Activated naive CD8-positive, alpha-beta T cell treated with anti-CD3 and anti-CD28 coated beads for 36 hours (primary cell): ENCODE measurements at regions not wholly inside any gene's neighbourhood (a gene's known extent, or its start where the extent isn't known, plus 50 kb on each side); places are given as distances from the start of the nearest gene placed in this dataset.
"Not testable (repeated sequence)": the region's sequence is repeated elsewhere in the genome, so short reads cannot be mapped to it uniquely, and the experiment has no call there.

Source experiments
- DNase-seq: peaks from one replicate; pipeline ENCODE4 v3.0.0; 2021
- H3K27ac Mint-ChIP-seq: one replicate; pipeline ENCODE4 v1.8.0; 2022; ENCODE audit warnings: mild to moderate bottlenecking, moderate library complexity, mixed read lengths
- H3K27me3 Mint-ChIP-seq: one replicate; pipeline ENCODE4 v1.8.0; 2022; ENCODE audit warnings: mild to moderate bottlenecking, mixed read lengths
- H3K36me3 Mint-ChIP-seq: one replicate; pipeline ENCODE4 v1.8.0; 2021; ENCODE audit warnings: mild to moderate bottlenecking, mixed read lengths
- H3K4me1 Mint-ChIP-seq: one replicate; pipeline ENCODE4 v1.8.0; 2021; ENCODE audit warnings: mixed read lengths
- H3K4me3 Mint-ChIP-seq: one replicate; pipeline ENCODE4 v1.8.0; 2022; ENCODE audit warnings: mild to moderate bottlenecking, moderate library complexity, mixed read lengths
- H3K9me3 Mint-ChIP-seq: one replicate; pipeline ENCODE4 v1.8.0; 2022; ENCODE audit warnings: mixed read lengths

DNA sequence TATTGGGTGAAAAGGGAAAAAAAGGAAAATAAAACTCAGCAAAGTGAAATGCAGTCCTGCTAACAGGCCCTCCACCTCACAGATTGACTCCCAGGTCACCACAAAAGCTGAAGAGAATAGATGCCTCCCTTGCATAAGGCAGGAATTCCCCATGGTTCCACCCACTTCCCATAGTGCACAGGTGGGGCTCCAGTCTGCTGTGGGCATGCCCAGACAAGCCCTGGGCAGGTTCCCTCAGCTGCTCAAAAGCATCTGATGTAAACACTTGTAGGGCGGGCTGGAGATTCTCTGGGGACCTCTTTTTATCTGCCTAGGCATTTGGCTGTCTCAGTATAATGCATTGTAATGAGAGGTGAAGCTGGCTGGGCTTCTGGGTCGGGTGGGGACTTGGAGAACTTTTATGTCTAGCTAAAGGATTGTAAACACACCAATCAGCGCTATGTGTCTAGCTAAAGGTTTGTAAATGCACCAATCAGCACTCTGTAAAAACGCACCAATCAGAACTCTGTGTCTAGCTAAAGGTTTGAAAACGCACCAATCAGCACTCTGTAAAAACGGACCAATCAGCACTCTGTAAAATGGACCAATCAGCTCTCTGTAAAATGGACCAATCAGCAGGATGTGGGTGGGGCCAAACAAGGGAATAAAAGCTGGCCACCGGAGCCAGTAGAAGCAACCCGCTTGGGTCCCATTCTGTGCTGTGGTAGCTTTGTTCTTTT, 1231.5 kb downstream of the ADGRL3 start:
- H3K36me3 Mint-ChIP-seq, DNase-seq, H3K27ac Mint-ChIP-seq, H3K27me3 Mint-ChIP-seq, H3K4me1 Mint-ChIP-seq, H3K4me3 Mint-ChIP-seq: not testable (repeated sequence)
- H3K9me3 Mint-ChIP-seq: peaks cover 18% of the 10 kb centered on the region

DNA sequence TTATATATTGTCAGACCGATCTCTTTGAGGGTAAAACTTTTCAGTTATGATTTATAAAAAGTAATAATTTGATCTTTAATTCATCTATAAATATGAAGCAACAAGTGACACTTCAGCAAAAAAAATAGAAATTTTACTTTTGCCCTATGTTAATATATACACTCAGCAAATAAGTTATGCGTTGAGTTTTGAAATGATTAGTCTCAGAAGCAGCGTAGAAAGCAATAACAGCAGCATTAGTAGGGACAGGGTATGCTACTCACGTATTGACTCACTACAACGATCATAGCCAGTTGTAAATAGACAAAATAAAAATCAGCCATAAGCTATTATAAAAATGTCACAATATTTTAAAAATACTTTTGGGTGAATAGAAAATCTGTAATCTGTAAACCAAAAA, 1229.2 kb downstream of the ADGRL3 start:
- no peaks in the 10 kb centered on the region for H3K27me3 Mint-ChIP-seq
- no peaks in the 10 kb centered on the region for H3K4me1 Mint-ChIP-seq
- DNase-seq: no peak
- peaks cover 9% of the 10 kb centered on the region for H3K9me3 Mint-ChIP-seq
- no peaks in the 10 kb centered on the region for H3K36me3 Mint-ChIP-seq
- H3K4me3 Mint-ChIP-seq: no peak overlapping the region
- no peak overlapping the region for H3K27ac Mint-ChIP-seq

DNA sequence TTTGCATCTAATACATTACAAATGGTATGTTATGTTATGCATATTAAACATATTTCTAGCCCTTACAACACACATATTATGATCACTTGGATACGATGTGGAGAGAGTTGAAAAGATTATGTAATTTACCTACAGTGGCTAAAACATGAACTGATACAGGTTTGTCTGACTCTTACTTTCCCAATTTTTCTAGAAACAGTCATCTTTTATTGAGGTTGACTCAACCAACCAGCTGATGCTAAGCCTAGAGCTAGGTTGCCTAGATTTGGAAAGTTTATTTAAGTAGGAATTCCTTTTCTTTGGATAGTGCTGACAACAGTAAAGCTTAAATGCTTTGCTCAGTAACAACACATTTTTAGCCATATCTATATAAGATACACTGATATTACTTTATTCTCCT, 1215.1 kb downstream of the ADGRL3 start:
- no peaks in the 10 kb centered on the region for H3K36me3 Mint-ChIP-seq
- H3K27ac Mint-ChIP-seq: no peak overlapping the region
- DNase-seq: no peak
- H3K4me1 Mint-ChIP-seq: no peaks in the 10 kb centered on the region
- H3K27me3 Mint-ChIP-seq: no peaks in the 10 kb centered on the region
- H3K9me3 Mint-ChIP-seq: peaks cover 8% of the 10 kb centered on the region
- H3K4me3 Mint-ChIP-seq: no peak overlapping the region

DNA sequence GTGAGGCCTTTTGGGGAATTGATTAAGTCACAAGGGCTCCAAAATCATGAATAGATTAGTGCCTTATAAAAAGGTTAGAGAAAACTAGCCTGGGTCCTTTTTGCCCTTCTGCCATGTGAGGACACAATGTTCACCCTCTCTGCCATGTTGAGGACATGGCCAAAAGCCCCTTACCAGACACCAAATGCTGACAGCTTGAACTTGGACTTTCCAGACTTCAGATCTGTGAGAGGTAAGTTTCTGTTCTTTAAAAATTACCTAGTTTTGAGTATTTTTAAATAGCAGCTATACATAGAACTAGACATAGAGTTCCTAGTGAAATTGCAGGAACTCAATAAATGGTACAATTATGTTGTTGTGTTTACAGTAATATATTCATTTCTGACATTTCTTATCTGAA, 1214.4 kb downstream of the ADGRL3 start:
- Mint-ChIP-seq H3K4me1 (no peaks in the 10 kb centered on the region), H3K9me3 (peaks cover 9% of the 10 kb centered on the region), H3K36me3 (no peaks in the 10 kb centered on the region), H3K4me3 (no peak overlapping the region), H3K27me3 (no peaks in the 10 kb centered on the region), H3K27ac (no peak overlapping the region)
- DNase-seq: no peak

DNA sequence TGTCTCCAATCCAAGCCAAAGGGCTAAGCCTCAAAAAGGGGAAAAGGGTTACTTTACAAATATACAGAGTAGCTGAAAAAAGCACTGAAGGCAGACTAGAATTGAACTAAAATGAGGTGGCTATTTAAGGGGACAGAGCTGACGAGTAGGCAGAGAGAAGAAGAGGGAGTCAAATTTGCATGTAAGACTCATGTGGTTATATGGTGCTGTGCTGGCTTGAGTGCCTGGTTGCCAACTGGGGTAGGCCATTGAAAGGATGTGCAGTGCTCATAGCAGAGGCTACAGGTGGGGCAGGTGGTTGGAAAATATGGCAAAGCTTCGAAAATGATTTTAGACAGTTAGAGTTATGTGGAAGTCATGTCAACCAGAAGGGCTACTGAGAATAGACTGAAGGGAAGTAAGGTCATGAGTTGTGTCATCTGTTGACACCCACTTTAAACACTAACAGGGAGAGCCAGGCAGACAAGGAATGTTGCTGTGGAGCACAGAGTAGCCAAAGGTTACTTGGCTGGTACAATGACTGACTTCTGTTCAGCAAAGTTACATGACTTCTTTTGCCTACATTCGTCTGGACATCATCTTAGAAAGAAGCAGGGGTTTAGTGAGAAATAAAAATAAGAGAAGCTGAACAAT, 1210.4 kb downstream of the ADGRL3 start:
- Mint-ChIP-seq H3K9me3 (peaks cover 5% of the 10 kb centered on the region), H3K27ac (no peak overlapping the region), H3K4me1 (no peaks in the 10 kb centered on the region), H3K4me3 (no peak overlapping the region), H3K27me3 (no peaks in the 10 kb centered on the region), H3K36me3 (no peaks in the 10 kb centered on the region)
- no peak for DNase-seq

DNA sequence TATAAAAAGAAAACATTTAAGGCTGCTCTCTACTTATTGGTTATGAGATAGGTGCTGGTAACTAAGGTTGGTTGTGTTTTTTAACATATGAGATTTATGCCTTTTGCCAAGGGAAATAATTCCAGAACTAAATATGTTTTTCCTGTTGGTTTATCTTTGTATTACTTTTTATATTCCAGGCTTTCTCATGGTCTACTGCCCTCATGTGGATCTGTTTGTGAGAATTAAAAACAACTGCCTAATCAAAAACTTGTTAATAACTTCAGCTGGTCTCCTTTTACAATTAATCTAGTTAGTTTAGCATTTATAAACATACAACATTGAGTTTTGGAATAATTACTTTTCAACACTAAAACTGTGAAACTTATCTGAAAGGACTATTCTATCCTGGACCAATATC, 1208.3 kb downstream of the ADGRL3 start:
- Mint-ChIP-seq H3K27me3 (no peaks in the 10 kb centered on the region), H3K27ac (no peak overlapping the region), H3K4me1 (no peaks in the 10 kb centered on the region), H3K36me3 (no peaks in the 10 kb centered on the region), H3K9me3 (peaks cover 5% of the 10 kb centered on the region), H3K4me3 (no peak overlapping the region)
- no peak for DNase-seq

DNA sequence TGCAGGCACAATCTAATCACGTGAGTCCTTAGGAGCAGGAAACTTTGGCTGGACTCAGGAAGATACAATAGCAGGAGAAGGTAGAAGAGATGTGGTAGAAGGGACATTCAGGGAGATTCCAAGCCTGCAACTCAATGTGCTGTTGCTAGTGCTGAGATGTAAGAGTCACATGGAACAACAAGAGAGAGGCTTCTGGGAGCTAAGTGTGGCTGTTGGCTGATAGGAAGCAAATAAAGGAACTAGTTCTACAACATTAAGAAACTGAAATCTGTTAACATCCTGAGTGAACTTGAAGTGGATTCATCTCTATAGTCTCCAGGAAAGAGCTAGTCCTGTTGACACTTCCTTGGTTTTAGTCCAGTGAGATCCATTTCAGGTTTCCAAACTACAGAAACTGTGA, 1207.4 kb downstream of the ADGRL3 start:
- Mint-ChIP-seq H3K9me3 (peaks cover 5% of the 10 kb centered on the region), H3K4me1 (no peaks in the 10 kb centered on the region), H3K4me3 (no peak overlapping the region), H3K36me3 (no peaks in the 10 kb centered on the region), H3K27ac (no peak overlapping the region), H3K27me3 (no peaks in the 10 kb centered on the region)
- DNase-seq: no peak

DNA sequence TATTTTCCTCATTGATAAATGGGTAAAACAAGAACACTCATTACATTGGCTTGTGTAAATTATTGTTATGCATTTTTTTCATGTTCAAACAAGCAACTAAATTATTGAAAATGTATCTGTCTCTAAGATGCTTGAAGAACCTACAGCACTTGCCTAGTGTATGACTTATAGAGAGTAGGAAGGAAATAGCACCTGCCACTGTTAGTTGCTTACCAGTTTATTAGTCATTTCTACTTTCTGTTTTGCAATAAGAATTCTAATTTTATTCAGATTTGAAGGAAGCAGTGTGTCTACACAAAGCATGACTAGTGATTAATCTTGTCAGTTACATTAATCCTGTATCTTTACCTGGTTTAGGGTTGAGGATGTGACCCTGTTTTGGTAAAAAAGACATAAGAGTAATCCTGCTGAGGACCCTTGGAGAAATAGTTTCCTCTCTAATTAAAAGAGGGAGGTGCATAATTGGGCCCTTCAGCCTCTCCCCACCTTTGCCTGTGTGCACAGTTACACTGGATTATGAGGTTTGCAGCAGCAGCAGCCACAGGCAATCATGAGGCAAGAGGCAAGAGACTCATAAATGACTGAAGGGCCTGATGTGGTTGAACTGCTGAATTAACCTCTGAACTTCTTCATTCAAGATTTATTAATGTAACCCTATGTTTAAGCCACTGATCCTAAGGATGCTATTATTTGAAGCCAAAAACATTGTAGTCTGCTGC, 1202.1 kb downstream of the ADGRL3 start:
- Mint-ChIP-seq H3K4me1 (no peaks in the 10 kb centered on the region), H3K27ac (no peak overlapping the region), H3K36me3 (no peaks in the 10 kb centered on the region), H3K9me3 (peaks cover 1% of the 10 kb centered on the region), H3K4me3 (no peak overlapping the region), H3K27me3 (no peaks in the 10 kb centered on the region)
- DNase-seq: no peak

DNA sequence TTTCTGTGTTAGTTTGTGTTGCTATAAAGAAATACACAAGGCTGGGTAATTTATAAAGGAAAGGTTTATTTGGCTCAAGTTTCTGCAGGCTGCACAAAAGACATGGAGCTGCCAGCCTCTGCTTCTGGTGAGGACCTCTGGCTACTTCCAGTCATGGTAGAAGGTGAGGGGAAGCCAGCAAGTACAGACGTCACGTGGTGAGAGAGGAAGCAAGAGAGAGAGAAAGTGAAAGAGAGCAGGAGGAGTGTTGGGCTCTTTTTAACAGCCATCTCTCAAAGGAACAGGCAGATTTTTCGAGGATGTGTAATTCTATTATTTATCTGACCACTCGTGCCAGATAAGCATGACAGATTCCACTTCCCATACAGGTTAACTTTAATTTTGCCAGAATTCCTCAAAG, 1199.1 kb downstream of the ADGRL3 start:
- H3K36me3 Mint-ChIP-seq: no peaks in the 10 kb centered on the region
- H3K27me3 Mint-ChIP-seq: no peaks in the 10 kb centered on the region
- H3K9me3 Mint-ChIP-seq: peaks cover 1% of the 10 kb centered on the region
- no peak overlapping the region for H3K4me3 Mint-ChIP-seq
- no peaks in the 10 kb centered on the region for H3K4me1 Mint-ChIP-seq
- DNase-seq: no peak
- no peak overlapping the region for H3K27ac Mint-ChIP-seq

DNA sequence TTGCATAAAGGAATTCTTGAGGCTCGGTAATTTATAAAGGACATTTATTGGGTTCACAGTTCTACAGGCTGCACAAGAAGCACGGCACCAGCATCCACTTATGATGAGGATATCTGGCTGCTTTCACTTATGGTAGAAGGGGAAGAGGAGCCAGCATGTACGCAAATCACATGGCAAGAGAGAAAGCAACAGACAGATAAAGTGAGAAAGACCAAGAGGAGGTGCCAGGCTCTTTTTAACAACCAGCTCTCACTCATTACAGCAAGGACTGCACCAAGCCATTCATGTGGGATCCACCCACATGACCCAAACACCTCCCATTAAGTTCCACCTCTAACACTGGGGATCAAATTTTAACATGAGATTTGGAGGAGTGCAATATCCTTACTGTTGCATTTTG, 1198.2 kb downstream of the ADGRL3 start:
- Mint-ChIP-seq H3K4me1 (no peaks in the 10 kb centered on the region), H3K27ac (no peak overlapping the region), H3K9me3 (peaks cover 1% of the 10 kb centered on the region), H3K4me3 (no peak overlapping the region), H3K36me3 (no peaks in the 10 kb centered on the region), H3K27me3 (no peaks in the 10 kb centered on the region)
- no peak for DNase-seq

DNA sequence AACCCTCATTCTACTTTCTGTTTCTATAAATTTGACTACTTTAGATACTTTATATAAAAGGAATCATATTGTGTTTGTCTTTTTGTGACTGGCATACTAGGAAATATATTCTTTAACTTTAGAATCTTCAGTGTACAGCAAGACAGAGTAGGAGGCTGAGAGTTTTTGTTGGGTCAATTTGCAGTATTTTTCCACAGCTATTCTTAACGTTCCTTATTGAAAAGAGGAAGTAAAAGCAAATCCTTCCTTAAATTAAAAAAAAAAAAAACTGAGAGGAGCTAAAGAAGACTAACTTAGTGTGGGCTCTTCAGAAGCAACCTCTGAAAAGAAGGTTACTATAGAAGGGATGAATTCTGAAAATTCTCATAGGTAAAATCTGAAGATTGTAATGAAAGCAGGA, 1194.6 kb downstream of the ADGRL3 start:
- Mint-ChIP-seq H3K27me3 (no peaks in the 10 kb centered on the region), H3K4me3 (no peak overlapping the region), H3K4me1 (no peaks in the 10 kb centered on the region), H3K36me3 (no peaks in the 10 kb centered on the region), H3K9me3 (peaks cover 1% of the 10 kb centered on the region), H3K27ac (no peak overlapping the region)
- DNase-seq: no peak

DNA sequence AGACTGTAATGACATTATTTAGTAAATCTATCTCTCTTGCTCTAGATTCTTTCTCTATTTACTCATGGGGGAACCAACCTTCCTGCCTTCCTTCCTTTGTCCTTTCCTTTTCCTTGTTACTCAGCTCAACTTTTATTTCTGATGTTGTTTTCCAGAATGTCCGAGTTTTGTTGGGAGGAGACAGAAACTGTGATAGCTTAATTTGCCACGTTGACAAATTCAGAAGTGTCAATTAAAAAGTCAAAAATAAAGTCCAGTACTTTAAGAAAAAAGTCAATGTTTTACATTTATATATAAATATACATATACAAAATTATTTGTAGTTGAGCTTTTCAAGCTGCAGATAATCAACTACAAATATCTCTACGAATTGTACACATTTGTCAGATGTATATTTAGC, 1187.7 kb downstream of the ADGRL3 start:
- no peaks in the 10 kb centered on the region for H3K4me1 Mint-ChIP-seq
- no peaks in the 10 kb centered on the region for H3K36me3 Mint-ChIP-seq
- H3K27me3 Mint-ChIP-seq: no peaks in the 10 kb centered on the region
- no peak overlapping the region for H3K27ac Mint-ChIP-seq
- no peak overlapping the region for H3K4me3 Mint-ChIP-seq
- peaks cover 6% of the 10 kb centered on the region for H3K9me3 Mint-ChIP-seq
- no peak for DNase-seq

DNA sequence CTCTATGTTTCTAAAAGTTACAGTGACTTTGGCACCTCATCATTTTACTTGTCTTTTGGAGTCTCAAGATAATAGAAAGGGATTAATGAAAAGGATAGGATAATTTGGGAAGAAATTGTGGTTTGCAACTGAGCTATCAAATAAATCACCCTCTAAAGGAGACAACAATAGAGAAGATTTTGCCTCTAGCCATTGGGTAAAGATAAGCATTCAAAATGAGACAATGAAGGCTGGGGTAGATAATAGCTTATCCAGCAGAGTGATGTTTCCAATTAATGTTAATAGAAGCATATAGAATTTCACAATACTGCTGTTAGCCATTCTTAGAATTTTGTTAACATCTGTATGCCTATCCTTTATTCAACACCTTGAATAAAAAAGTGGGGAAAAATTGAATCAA, 1177.6 kb downstream of the ADGRL3 start:
- no peak for DNase-seq
- Mint-ChIP-seq H3K27me3 (no peaks in the 10 kb centered on the region), H3K27ac (no peak overlapping the region), H3K36me3 (no peaks in the 10 kb centered on the region), H3K4me3 (no peak overlapping the region), H3K4me1 (no peaks in the 10 kb centered on the region), H3K9me3 (peaks cover 8% of the 10 kb centered on the region)

DNA sequence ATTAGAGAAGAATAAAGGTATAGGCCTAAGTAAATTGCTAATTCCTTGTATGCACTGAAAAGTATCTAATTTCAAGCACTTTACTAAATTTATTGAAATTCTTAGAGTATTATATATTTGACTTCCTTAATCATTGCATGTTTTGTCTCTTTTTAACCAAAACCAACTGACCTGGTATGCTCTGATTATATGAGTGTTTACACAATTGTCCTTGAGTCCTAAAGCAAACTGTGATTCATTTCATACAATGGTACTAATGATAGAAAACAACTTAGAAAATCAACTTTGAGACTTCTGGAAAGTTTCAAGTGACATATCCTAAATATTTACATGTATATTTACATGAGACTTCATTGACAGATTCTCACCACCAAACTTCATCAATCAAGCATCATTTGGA, 1177.1 kb downstream of the ADGRL3 start:
- no peaks in the 10 kb centered on the region for H3K27me3 Mint-ChIP-seq
- H3K4me1 Mint-ChIP-seq: no peaks in the 10 kb centered on the region
- H3K4me3 Mint-ChIP-seq: no peak overlapping the region
- H3K27ac Mint-ChIP-seq: no peak overlapping the region
- H3K9me3 Mint-ChIP-seq: peaks cover 8% of the 10 kb centered on the region
- no peak for DNase-seq
- H3K36me3 Mint-ChIP-seq: no peaks in the 10 kb centered on the region

DNA sequence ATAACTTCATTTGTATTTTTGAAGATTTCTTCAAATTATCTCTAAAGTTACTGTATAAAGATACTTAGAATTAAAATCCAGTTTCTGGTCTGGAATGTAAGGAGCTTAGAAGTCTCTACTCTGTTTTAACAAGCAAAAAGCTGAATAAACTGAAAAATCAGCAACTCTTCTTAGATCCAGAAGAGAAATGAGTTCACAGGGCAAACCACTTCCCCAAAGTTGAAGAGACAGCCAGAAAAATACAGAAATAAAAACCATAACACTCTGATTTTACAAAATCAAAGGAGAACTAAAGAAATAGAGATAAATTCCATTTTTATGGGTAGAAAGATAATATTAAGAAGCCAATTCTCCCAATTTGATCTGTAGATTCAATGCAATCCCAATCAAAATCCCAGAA, 1166.8 kb downstream of the ADGRL3 start:
- no peaks in the 10 kb centered on the region for H3K36me3 Mint-ChIP-seq
- no peaks in the 10 kb centered on the region for H3K27me3 Mint-ChIP-seq
- no peak overlapping the region for H3K27ac Mint-ChIP-seq
- DNase-seq: no peak
- no peak overlapping the region for H3K4me3 Mint-ChIP-seq
- H3K9me3 Mint-ChIP-seq: peaks cover 4% of the 10 kb centered on the region
- no peaks in the 10 kb centered on the region for H3K4me1 Mint-ChIP-seq

DNA sequence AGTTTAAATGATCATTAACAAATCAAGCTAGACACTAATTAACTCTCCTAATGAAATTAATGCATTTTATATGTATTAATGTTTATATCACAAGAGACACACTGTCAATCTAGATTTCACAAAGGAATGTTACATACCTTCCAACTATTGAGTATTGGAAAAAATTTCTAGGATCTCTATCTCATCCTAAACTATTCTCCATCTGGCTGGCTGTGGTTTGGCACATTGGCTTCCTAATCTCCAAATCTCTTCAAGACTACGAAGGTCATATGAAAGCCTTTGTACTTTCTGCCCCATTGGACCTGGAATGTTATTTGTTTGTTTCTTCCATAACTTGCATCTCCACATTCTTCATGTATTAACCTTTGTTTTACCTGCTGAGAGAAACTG, 1160.0 kb downstream of the ADGRL3 start:
- Mint-ChIP-seq H3K4me1 (no peaks in the 10 kb centered on the region), H3K27ac (no peak overlapping the region), H3K9me3 (peaks cover 4% of the 10 kb centered on the region), H3K27me3 (no peaks in the 10 kb centered on the region), H3K4me3 (no peak overlapping the region), H3K36me3 (no peaks in the 10 kb centered on the region)
- DNase-seq: no peak
